ENCODE measurements at regions not wholly inside any gene's neighbourhood (a gene's known extent, or its start where the extent isn't known, plus 50 kb on each side); places are given as distances from the start of the nearest gene placed in this dataset.

DNA sequence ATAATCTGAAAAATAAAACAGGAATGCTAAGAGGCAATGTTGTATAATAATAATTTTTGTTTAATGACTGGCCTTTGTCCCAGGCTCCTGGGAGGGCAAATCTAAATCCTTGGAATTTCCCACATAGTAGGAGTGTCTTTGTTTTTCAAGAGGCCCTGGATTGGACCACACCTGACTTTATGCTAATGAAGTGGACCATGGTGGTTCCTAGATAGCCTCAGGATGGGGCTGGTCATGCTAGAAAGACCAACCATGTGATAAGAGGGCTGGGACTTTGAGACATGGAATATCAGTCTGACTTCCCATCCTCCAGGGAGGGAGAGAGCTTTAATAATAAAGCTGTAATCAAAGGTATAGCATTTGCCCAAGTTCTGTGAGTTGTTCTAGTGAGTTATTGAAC lies 138.2 kb upstream of the RAB4A start:
- Histone ChIP-seq H3K27ac (ENCODE audit: low read depth in 1 of 2, low read length in 2 of 2) (no peak overlapping the region), H4K20me1 (ENCODE audit: insufficient read depth, low read length) (no peaks in the 10 kb centered on the region), H3K27me3 (ENCODE audit: control insufficient read depth in 2 of 2, insufficient read depth in 2 of 2, low read length in 2 of 2) (no peaks in the 10 kb centered on the region), H3K9me3 (replicated peaks in 1 of 2; ENCODE audit: control insufficient read depth in 1 of 2, insufficient read depth in 1 of 2, low read length in 2 of 2) (peaks cover 9 to 18% of the 10 kb centered on the region in 2 donors), H3K4me2 (replicated peaks; ENCODE audit: extremely low read depth, low read length, poor library complexity, severe bottlenecking) (no peak overlapping the region), H3K79me2 (ENCODE audit: insufficient read depth, low read length) (no peaks in the 10 kb centered on the region), H3K36me3 (replicated peaks in 1 of 2; ENCODE audit: control insufficient read depth in 1 of 2, insufficient read depth in 2 of 2, low read length in 2 of 2) (no peaks in the 10 kb centered on the region), H2AFZ (ENCODE audit: insufficient read depth, low read depth, low read length, poor library complexity, severe bottlenecking) (no peak overlapping the region), H3K4me3 (replicated peaks in 1 of 3; ENCODE audit: low read depth in 2 of 3, low read length in 3 of 3) (no peak overlapping the region), H3K9ac (ENCODE audit: insufficient read depth, low read length, poor library complexity, severe bottlenecking) (no peak overlapping the region), H3K4me1 (ENCODE audit: control insufficient read depth in 1 of 2, insufficient read depth in 2 of 2, low read length in 2 of 2) (peaks cover 82 to 86% of the 10 kb centered on the region in 2 donors)
- intact Hi-C loops (cut with micrococcal nuclease), result loop anchor here in 1 of 2 donors (5.0 kb wide), 2 partner anchors 60 to 65 kb away; no protein-coding TSS in a partner anchor
- Mint-ChIP-seq H3K36me3 (peaks cover 11 to 15% of the 10 kb centered on the region in 2 donors), H3K27me3 (ENCODE audit: low read depth in 3 of 3) (peaks cover 0 to 9% (median 3%) of the 10 kb centered on the region in 3 donors), H3K4me3 (no peak overlapping the region), H3K27ac (peak overlapping the region in 4 of 7 donors; percentile 83 to 96 (median 92)), H3K4me1 (peaks cover 77% of the 10 kb centered on the region), H3K9me3 (peaks cover 14 to 29% (median 28%) of the 10 kb centered on the region in 7 donors)
- TF ChIP-seq, protein P1, sequence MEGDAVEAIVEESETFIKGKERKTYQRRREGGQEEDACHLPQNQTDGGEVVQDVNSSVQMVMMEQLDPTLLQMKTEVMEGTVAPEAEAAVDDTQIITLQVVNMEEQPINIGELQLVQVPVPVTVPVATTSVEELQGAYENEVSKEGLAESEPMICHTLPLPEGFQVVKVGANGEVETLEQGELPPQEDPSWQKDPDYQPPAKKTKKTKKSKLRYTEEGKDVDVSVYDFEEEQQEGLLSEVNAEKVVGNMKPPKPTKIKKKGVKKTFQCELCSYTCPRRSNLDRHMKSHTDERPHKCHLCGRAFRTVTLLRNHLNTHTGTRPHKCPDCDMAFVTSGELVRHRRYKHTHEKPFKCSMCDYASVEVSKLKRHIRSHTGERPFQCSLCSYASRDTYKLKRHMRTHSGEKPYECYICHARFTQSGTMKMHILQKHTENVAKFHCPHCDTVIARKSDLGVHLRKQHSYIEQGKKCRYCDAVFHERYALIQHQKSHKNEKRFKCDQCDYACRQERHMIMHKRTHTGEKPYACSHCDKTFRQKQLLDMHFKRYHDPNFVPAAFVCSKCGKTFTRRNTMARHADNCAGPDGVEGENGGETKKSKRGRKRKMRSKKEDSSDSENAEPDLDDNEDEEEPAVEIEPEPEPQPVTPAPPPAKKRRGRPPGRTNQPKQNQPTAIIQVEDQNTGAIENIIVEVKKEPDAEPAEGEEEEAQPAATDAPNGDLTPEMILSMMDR (IDR thresholded peaks at IDR 0.05), result no peak
- DNase-seq, result no peak

DNA sequence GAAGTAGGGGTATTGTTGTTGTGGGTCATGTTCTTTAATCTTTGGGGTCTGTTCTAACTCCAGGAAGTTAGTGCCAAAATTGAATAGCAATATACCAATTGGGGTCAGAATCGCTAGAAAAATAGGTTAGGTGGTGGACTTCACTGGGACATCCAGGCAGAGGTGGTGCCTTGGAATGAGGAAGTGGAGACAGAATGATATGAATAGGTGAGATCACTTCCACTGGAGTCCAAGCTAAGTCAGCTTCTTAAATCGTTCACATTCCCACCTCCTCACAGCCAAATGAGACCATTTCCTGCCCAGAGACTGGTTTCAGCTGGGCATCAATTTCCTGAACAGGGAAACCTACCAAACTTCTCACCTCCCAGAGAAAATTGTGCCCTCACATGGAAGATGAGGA lies 137.8 kb upstream of the RAB4A start:
- TF ChIP-seq, protein P1 (IDR thresholded peaks at IDR 0.05), result no peak
- peaks cover 81 to 82% of the 10 kb centered on the region in 2 donors for H3K4me1 ChIP-seq (ENCODE audit: control insufficient read depth in 1 of 2, insufficient read depth in 2 of 2, low read length in 2 of 2)
- H3K4me2 ChIP-seq (replicated peaks; ENCODE audit: extremely low read depth, low read length, poor library complexity, severe bottlenecking), result no peak overlapping the region
- peak overlapping the region in 1 of 2 donors; percentile 16 for H3K4me3 Mint-ChIP-seq
- H3K27me3 ChIP-seq (ENCODE audit: control insufficient read depth in 2 of 2, insufficient read depth in 2 of 2, low read length in 2 of 2), result no peaks in the 10 kb centered on the region
- H3K9me3 Mint-ChIP-seq, result peaks cover 14 to 29% (median 28%) of the 10 kb centered on the region in 7 donors
- no peaks in the 10 kb centered on the region for H4K20me1 ChIP-seq (ENCODE audit: insufficient read depth, low read length)
- DNase-seq, result peak in 1 of 3 donors; percentile 60
- H3K4me3 ChIP-seq (replicated peaks in 1 of 3; ENCODE audit: low read depth in 2 of 3, low read length in 3 of 3), result peak overlapping the region in 1 of 3 experiments; percentile 3
- H3K9ac ChIP-seq (ENCODE audit: insufficient read depth, low read length, poor library complexity, severe bottlenecking), result no peak overlapping the region
- peak overlapping the region in 1 of 2 donors; percentile 84 for H3K27ac ChIP-seq (ENCODE audit: low read depth in 1 of 2, low read length in 2 of 2)
- peaks cover 0 to 8% (median 3%) of the 10 kb centered on the region in 3 donors for H3K27me3 Mint-ChIP-seq (ENCODE audit: low read depth in 3 of 3)
- peaks cover 73% of the 10 kb centered on the region for H3K4me1 Mint-ChIP-seq
- H3K79me2 ChIP-seq (ENCODE audit: insufficient read depth, low read length), result no peaks in the 10 kb centered on the region
- no peak overlapping the region for H2AFZ ChIP-seq (ENCODE audit: insufficient read depth, low read depth, low read length, poor library complexity, severe bottlenecking)
- H3K36me3 ChIP-seq (replicated peaks in 1 of 2; ENCODE audit: control insufficient read depth in 1 of 2, insufficient read depth in 2 of 2, low read length in 2 of 2), result no peaks in the 10 kb centered on the region
- intact Hi-C loops (cut with micrococcal nuclease), result loop anchor here in 1 of 2 donors (5.0 kb wide), 2 partner anchors 59 to 66 kb away; no protein-coding TSS in a partner anchor
- peak overlapping the region; percentile 83 to 97 (median 91) for H3K27ac Mint-ChIP-seq
- H3K9me3 ChIP-seq (replicated peaks in 1 of 2; ENCODE audit: control insufficient read depth in 1 of 2, insufficient read depth in 1 of 2, low read length in 2 of 2), result peaks cover 9 to 18% of the 10 kb centered on the region in 2 donors
- H3K36me3 Mint-ChIP-seq, result peaks cover 11 to 15% of the 10 kb centered on the region in 2 donors
- WGBS (ENCODE audit: insufficient coverage), result 100% methylated on average over 1 of the region's 2 CpGs

Measured in CD14-positive monocyte (primary cell).